CD14-positive monocyte (primary cell): ENCODE measurements at regions not wholly inside any gene's neighbourhood (a gene's known extent, or its start where the extent isn't known, plus 50 kb on each side); places are given as distances from the start of the nearest gene placed in this dataset.

Experiments
- DNase-seq, 3 donors: peaks; one replicate each; pipeline ENCODE4 v3.0.0-alpha.2; 2011 to 2022
- H2AFZ ChIP-seq: 2 replicates; pipeline ENCODE4 v1.6.0; 2012; ENCODE audit warnings: mild to moderate bottlenecking, low read depth, low read length, inconsistent platforms; ENCODE audit not compliant: insufficient read depth, poor library complexity, severe bottlenecking
- H3K27ac ChIP-seq, 2 donors: 1 replicate in 1 of 2; 2 replicates in 1 of 2; pipeline ENCODE4 v1.5.1; 2012 to 2013; ENCODE audit warnings: low read length in 2 of 2, control low read depth in 1 of 2, inconsistent platforms in 1 of 2, low read depth in 1 of 2, mild to moderate bottlenecking in 1 of 2
- H3K27me3 ChIP-seq, 2 donors: one replicate each; pipeline versions ENCODE4 v1.6.0 to v1.6.1; 2011 to 2013; ENCODE audit warnings: low read length in 2 of 2; ENCODE audit not compliant: control insufficient read depth in 2 of 2, insufficient read depth in 2 of 2
- H3K36me3 ChIP-seq, 2 donors: replicated peaks in 1 of 2; 1 replicate in 1 of 2; 2 replicates in 1 of 2; pipeline versions ENCODE4 v1.5.1 to v1.6.1; 2012 to 2013; ENCODE audit warnings: low read length in 2 of 2, control low read depth in 1 of 2, inconsistent platforms in 1 of 2, mild to moderate bottlenecking in 1 of 2; ENCODE audit not compliant: insufficient read depth in 2 of 2, control insufficient read depth in 1 of 2
- H3K4me1 ChIP-seq, 2 donors: 1 replicate in 1 of 2; 2 replicates in 1 of 2; pipeline versions ENCODE4 v1.5.1 to v1.6.1; 2012 to 2013; ENCODE audit warnings: low read length in 2 of 2, control low read depth in 1 of 2, inconsistent platforms in 1 of 2, mild to moderate bottlenecking in 1 of 2, moderate library complexity in 1 of 2; ENCODE audit not compliant: insufficient read depth in 2 of 2, control insufficient read depth in 1 of 2
- H3K4me2 ChIP-seq: replicated peaks from 2 replicates; pipeline ENCODE3; 2012; ENCODE audit warnings: low read length, moderate library complexity, mild to moderate bottlenecking; ENCODE audit not compliant: poor library complexity, severe bottlenecking; ENCODE audit errors: extremely low read depth
- H3K4me3 ChIP-seq, 3 experiments: fragments of 200-600 bp in 1 of 3; sonication (generic) in 1 of 3; replicated peaks in 1 of 3; 1 replicate in 2 of 3; 2 replicates in 1 of 3; pipeline ENCODE4 v1.5.1; 2011 to 2013; ENCODE audit warnings: low read length in 3 of 3, mild to moderate bottlenecking in 3 of 3, control low read depth in 2 of 3, low read depth in 2 of 3, inconsistent platforms in 1 of 3, moderate library complexity in 1 of 3
- H3K79me2 ChIP-seq: 2 replicates; pipeline ENCODE4 v1.6.0; 2012; ENCODE audit warnings: mild to moderate bottlenecking, control low read depth, inconsistent platforms, low read length, moderate library complexity; ENCODE audit not compliant: insufficient read depth
- H3K9ac ChIP-seq: 2 replicates; pipeline ENCODE4 v1.6.0; 2017; ENCODE audit warnings: low read length, mild to moderate bottlenecking; ENCODE audit not compliant: insufficient read depth, poor library complexity, severe bottlenecking
- H3K9me3 ChIP-seq, 2 donors: replicated peaks in 1 of 2; 1 replicate in 1 of 2; 2 replicates in 1 of 2; pipeline versions ENCODE4 v1.5.1 to v1.6.1; 2012 to 2013; ENCODE audit warnings: low read length in 2 of 2, control low read depth in 1 of 2; ENCODE audit not compliant: control insufficient read depth in 1 of 2, insufficient read depth in 1 of 2
- H4K20me1 ChIP-seq: 2 replicates; pipeline ENCODE4 v1.6.0; 2012; ENCODE audit warnings: mild to moderate bottlenecking, low read length, control low read depth, moderate library complexity; ENCODE audit not compliant: insufficient read depth
- H3K27ac Mint-ChIP-seq, 7 donors: one replicate each; pipeline ENCODE4 v1.8.0; 2020; ENCODE audit warnings: mild to moderate bottlenecking in 7 of 7, mixed read lengths in 7 of 7, moderate library complexity in 6 of 7, inconsistent platforms in 2 of 7
- H3K27me3 Mint-ChIP-seq, 3 donors: one replicate each; pipeline ENCODE4 v1.8.0; 2021 to 2022; ENCODE audit warnings: low read depth in 3 of 3, mild to moderate bottlenecking in 3 of 3, mixed read lengths in 3 of 3, moderate library complexity in 3 of 3, inconsistent platforms in 1 of 3
- H3K36me3 Mint-ChIP-seq, 2 donors: one replicate each; pipeline ENCODE4 v1.8.0; 2020; ENCODE audit warnings: mixed read lengths in 2 of 2, inconsistent platforms in 1 of 2, mild to moderate bottlenecking in 1 of 2
- H3K4me1 Mint-ChIP-seq: one replicate; pipeline ENCODE4 v1.8.0; 2020; ENCODE audit warnings: mild to moderate bottlenecking, mixed read lengths
- H3K4me3 Mint-ChIP-seq, 2 donors: one replicate each; pipeline ENCODE4 v1.8.0; 2020; ENCODE audit warnings: mild to moderate bottlenecking in 2 of 2, mixed read lengths in 2 of 2, moderate library complexity in 1 of 2
- H3K9me3 Mint-ChIP-seq, 7 donors: one replicate each; pipeline ENCODE4 v1.8.0; 2020 to 2022; ENCODE audit warnings: mixed read lengths in 7 of 7, mild to moderate bottlenecking in 6 of 7, moderate library complexity in 6 of 7, inconsistent platforms in 2 of 7
- WGBS: methylation state at CpG from one replicate; pipeline ENCODE4 v1.1.5; 2013; ENCODE audit warnings: missing lambda C conversion rate; ENCODE audit not compliant: insufficient coverage; 5-methylcytosine and 5-hydroxymethylcytosine counted together
- intact Hi-C, 2 donors: fragments of 100-400 bp; cut with micrococcal nuclease; formaldehyde crosslinking; loops; one replicate each; pipeline versions ENCODE4 v1.15.0 to v1.15.1; 2023
- TF ChIP-seq, protein P1 (sequence below): fragments of 200-600 bp; IDR thresholded peaks from one replicate; pipeline ENCODE4 v1.8.0; 2022; ENCODE audit warnings: antibody characterized with exemption, mild to moderate bottlenecking

DNA sequence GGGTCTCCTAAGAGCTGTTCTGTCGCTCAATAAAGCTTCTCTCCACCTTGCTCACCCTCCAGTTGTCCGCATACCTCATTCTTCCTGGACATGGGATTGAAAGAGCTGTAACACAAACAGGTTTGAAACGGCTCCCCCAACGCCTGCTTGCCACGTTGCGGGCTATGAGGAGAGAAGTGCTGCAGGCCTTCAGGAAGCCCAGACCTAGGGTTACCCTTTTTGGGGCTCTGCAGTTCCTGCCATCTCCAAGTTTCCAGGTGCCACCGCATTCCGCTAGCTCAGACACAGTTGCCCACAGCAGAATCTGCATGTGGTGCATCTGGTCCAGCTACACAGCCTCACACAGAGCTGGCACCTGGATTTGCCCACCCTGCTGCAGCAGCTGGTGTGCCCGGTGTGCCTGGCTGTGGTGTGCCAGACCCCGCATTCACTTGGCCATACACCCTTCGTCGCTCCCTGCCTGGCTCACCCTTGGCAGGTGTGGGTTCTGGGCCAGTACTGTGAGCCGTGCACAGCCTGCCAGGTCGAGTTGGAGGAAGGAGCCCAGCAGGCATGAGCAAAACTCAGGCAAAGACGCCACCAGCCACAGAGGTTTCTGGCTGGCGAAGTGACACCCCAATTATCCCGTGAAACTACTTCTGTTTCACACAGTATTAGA lies 253.2 kb upstream of the SEMA3A start:
- no peaks in the 10 kb centered on the region for H4K20me1 ChIP-seq
- H3K4me2 ChIP-seq = no peak overlapping the region
- Mint-ChIP-seq H3K4me3 (no peak overlapping the region), H3K27ac (no peak overlapping the region), H3K36me3 (no peaks in the 10 kb centered on the region), H3K27me3 (peaks cover 0 to 6% (median 3%) of the 10 kb centered on the region in 3 donors), H3K9me3 (peaks cover 0 to 13% (median 5%) of the 10 kb centered on the region in 7 donors), H3K4me1 (no peaks in the 10 kb centered on the region)
- no peak overlapping the region for H3K27ac ChIP-seq
- no peaks in the 10 kb centered on the region for H3K36me3 ChIP-seq
- no peak overlapping the region for H3K4me3 ChIP-seq
- no peaks in the 10 kb centered on the region for H3K79me2 ChIP-seq
- intact Hi-C loops = no loop called here
- DNase-seq = no peak
- no peak overlapping the region for H2AFZ ChIP-seq
- H3K9ac ChIP-seq = no peak overlapping the region
- TF ChIP-seq, protein P1, sequence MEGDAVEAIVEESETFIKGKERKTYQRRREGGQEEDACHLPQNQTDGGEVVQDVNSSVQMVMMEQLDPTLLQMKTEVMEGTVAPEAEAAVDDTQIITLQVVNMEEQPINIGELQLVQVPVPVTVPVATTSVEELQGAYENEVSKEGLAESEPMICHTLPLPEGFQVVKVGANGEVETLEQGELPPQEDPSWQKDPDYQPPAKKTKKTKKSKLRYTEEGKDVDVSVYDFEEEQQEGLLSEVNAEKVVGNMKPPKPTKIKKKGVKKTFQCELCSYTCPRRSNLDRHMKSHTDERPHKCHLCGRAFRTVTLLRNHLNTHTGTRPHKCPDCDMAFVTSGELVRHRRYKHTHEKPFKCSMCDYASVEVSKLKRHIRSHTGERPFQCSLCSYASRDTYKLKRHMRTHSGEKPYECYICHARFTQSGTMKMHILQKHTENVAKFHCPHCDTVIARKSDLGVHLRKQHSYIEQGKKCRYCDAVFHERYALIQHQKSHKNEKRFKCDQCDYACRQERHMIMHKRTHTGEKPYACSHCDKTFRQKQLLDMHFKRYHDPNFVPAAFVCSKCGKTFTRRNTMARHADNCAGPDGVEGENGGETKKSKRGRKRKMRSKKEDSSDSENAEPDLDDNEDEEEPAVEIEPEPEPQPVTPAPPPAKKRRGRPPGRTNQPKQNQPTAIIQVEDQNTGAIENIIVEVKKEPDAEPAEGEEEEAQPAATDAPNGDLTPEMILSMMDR = no peak
- no peaks in the 10 kb centered on the region for H3K4me1 ChIP-seq
- peaks cover 6 to 18% of the 10 kb centered on the region in 2 donors for H3K9me3 ChIP-seq
- 97% methylated on average over 12 of the region's 17 CpGs for WGBS
- H3K27me3 ChIP-seq = no peaks in the 10 kb centered on the region

DNA sequence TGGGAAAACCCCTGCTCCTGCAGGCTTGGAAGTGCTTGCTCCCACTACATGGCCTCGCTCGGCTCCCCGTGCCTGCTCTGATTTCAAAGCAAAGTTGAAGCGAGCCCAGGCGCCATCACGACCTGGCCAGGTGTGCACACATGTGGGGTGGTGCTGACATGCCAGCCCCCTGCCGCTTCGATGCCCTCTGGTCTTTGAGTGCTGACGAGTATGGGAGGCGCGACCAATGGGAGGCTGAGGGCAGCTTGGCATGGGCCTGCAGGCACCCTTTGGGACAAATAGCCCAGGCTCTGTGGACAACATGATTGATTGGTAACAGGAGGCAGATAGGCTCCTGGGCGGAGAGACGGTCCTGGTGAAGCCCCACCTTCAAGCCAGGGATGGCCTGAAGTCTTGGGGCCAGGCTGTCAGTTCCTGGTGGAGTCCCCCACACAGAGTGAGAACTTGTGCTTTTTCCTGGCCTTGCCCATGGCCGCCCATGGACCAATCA lies 252.4 kb upstream of the SEMA3A start:
- Mint-ChIP-seq H3K4me3 (no peak overlapping the region), H3K9me3 (peaks cover 0 to 13% (median 5%) of the 10 kb centered on the region in 7 donors)
- TF ChIP-seq, protein P1 = no peak

More for the DNA sequence above, 252.4 kb upstream of the SEMA3A start:
- no peak for DNase-seq
- no peak overlapping the region for H3K4me3 ChIP-seq
- no peaks in the 10 kb centered on the region for H3K4me1 Mint-ChIP-seq
- no peaks in the 10 kb centered on the region for H3K4me1 ChIP-seq
- peaks cover 1 to 6% (median 4%) of the 10 kb centered on the region in 3 donors for H3K27me3 Mint-ChIP-seq
- WGBS = 90% methylated on average over 14 of the region's 14 CpGs
- no peak overlapping the region for H3K4me2 ChIP-seq
- intact Hi-C loops = no loop called here
- no peak overlapping the region for H3K9ac ChIP-seq
- H4K20me1 ChIP-seq = no peaks in the 10 kb centered on the region
- no peaks in the 10 kb centered on the region for H3K36me3 ChIP-seq
- H2AFZ ChIP-seq = no peak overlapping the region
- H3K27ac Mint-ChIP-seq = no peak overlapping the region
- H3K27me3 ChIP-seq = no peaks in the 10 kb centered on the region
- no peak overlapping the region for H3K27ac ChIP-seq
- H3K9me3 ChIP-seq = peaks cover 6 to 18% of the 10 kb centered on the region in 2 donors
- H3K36me3 Mint-ChIP-seq = no peaks in the 10 kb centered on the region
- no peaks in the 10 kb centered on the region for H3K79me2 ChIP-seq
